ENCODE measurements at regions not wholly inside any gene's neighbourhood (a gene's known extent, or its start where the extent isn't known, plus 50 kb on each side); places are given as distances from the start of the nearest gene placed in this dataset.

- POLR2A ChIA-PET: no interaction called here
- CTCF ChIA-PET: no interaction called here
- no peak overlapping the region for H3K4me3 ChIP-seq (ENCODE audit: low read depth, low read length)
- DNase-seq (ENCODE audit: low read depth, low spot score): no peak
- TF ChIP-seq, protein P1, sequence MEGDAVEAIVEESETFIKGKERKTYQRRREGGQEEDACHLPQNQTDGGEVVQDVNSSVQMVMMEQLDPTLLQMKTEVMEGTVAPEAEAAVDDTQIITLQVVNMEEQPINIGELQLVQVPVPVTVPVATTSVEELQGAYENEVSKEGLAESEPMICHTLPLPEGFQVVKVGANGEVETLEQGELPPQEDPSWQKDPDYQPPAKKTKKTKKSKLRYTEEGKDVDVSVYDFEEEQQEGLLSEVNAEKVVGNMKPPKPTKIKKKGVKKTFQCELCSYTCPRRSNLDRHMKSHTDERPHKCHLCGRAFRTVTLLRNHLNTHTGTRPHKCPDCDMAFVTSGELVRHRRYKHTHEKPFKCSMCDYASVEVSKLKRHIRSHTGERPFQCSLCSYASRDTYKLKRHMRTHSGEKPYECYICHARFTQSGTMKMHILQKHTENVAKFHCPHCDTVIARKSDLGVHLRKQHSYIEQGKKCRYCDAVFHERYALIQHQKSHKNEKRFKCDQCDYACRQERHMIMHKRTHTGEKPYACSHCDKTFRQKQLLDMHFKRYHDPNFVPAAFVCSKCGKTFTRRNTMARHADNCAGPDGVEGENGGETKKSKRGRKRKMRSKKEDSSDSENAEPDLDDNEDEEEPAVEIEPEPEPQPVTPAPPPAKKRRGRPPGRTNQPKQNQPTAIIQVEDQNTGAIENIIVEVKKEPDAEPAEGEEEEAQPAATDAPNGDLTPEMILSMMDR (IDR thresholded peaks at IDR 0.05; ENCODE audit: insufficient read depth, low read length, missing control alignments): no peak
Observed at GRCh38 chr4:176425035-176425434, 105.3 kb downstream of the SPCS3 start.

- DNase-seq (ENCODE audit: low read depth, low spot score): no peak
- CTCF ChIA-PET: no interaction called here
- TF ChIP-seq, protein P1 (IDR thresholded peaks at IDR 0.05; ENCODE audit: insufficient read depth, low read length, missing control alignments): no peak
- no peak overlapping the region for H3K4me3 ChIP-seq (ENCODE audit: low read depth, low read length)
- POLR2A ChIA-PET: no interaction called here
Observed at GRCh38 chr4:176432811-176433540, 113.2 kb downstream of the SPCS3 start.

DNA sequence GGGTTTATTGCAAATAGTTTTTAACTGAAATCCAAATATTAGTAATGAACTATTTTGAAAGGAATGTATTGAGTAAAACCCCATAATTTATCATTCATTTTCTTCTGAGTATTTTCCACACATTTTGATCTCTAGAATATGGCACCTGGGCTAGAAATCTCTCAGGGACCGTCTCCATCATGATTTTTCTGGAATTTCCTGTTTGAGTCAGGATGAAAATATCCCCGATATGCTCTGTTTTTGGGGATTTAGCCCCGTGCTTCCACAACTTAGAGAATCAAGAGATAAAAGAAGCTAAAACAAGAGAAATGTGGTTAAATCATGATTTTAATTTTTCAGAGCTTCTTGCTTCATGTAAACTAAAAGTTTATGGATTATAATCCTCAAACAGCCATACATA is 114.2 kb downstream of the SPCS3 start:
- H3K4me3 ChIP-seq (ENCODE audit: low read depth, low read length): no peak overlapping the region
- no peak for DNase-seq (ENCODE audit: low read depth, low spot score)
- POLR2A ChIA-PET: no interaction called here
- CTCF ChIA-PET: no interaction called here
- TF ChIP-seq, protein P1 (IDR thresholded peaks at IDR 0.05; ENCODE audit: insufficient read depth, low read length, missing control alignments): no peak

GRCh38 chr4:176435901-176436292 is 116.1 kb downstream of the SPCS3 start:
- POLR2A ChIA-PET: no interaction called here
- no peak overlapping the region for H3K4me3 ChIP-seq (ENCODE audit: low read depth, low read length)
- TF ChIP-seq, protein P1 (IDR thresholded peaks at IDR 0.05; ENCODE audit: insufficient read depth, low read length, missing control alignments): no peak
- CTCF ChIA-PET: interaction anchor here (1.5 kb wide), 1 partner anchor 58 kb away, joined by 5 read pairs; no protein-coding TSS in a partner anchor
- DNase-seq (ENCODE audit: low read depth, low spot score): no peak

GRCh38 chr4:176436293-176436973 is 116.7 kb downstream of the SPCS3 start:
- ChIA-PET POLR2A (no interaction called here), CTCF (interaction anchor here (1.1 to 1.5 kb wide), 2 partner anchors 58 to 611 kb away, joined by 3 to 5 read pairs; no protein-coding TSS in a partner anchor)
- TF ChIP-seq, protein P1 (IDR thresholded peaks at IDR 0.05; ENCODE audit: insufficient read depth, low read length, missing control alignments): no peak
- DNase-seq (ENCODE audit: low read depth, low spot score): no peak
- no peak overlapping the region for H3K4me3 ChIP-seq (ENCODE audit: low read depth, low read length)

DNA sequence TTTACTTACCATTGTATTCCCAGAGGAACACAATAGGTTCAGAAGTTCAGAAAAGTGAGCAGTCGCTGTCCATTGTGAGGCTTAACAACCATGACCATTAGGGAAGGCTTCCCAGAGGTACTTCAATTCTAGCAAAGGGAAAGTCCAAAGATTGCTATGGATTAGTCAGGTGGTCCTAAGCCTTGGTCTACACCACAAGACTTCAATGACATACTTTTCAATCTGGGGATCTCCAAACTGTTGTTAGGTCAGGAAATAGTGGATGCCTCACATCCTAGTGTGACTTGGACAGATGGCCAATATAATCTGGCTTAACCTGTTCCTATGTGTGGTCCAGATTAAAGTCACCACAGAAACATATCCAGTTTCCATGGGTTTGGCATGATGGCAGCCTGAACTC is 118.0 kb downstream of the SPCS3 start:
- CTCF ChIA-PET: no interaction called here
- TF ChIP-seq, protein P1 (IDR thresholded peaks at IDR 0.05; ENCODE audit: insufficient read depth, low read length, missing control alignments): no peak
- H3K4me3 ChIP-seq (ENCODE audit: low read depth, low read length): no peak overlapping the region
- POLR2A ChIA-PET: no interaction called here
- DNase-seq (ENCODE audit: low read depth, low spot score): no peak
